Fibroblast of gingiva (primary cell): ENCODE measurements at regions not wholly inside any gene's neighbourhood (a gene's known extent, or its start where the extent isn't known, plus 50 kb on each side); places are given as distances from the start of the nearest gene placed in this dataset.
A peak's percentile ranks its signal among the peaks of the same experiment; 100 is the strongest.
"Not testable (repeated sequence)": the region's sequence is repeated elsewhere in the genome, so short reads cannot be mapped to it uniquely, and the experiment has no call there.

Source experiments
- DNase-seq: peaks from one replicate; pipeline ENCODE4 v3.0.0-alpha.2; 2011; ENCODE audit warnings: low read depth

DNA sequence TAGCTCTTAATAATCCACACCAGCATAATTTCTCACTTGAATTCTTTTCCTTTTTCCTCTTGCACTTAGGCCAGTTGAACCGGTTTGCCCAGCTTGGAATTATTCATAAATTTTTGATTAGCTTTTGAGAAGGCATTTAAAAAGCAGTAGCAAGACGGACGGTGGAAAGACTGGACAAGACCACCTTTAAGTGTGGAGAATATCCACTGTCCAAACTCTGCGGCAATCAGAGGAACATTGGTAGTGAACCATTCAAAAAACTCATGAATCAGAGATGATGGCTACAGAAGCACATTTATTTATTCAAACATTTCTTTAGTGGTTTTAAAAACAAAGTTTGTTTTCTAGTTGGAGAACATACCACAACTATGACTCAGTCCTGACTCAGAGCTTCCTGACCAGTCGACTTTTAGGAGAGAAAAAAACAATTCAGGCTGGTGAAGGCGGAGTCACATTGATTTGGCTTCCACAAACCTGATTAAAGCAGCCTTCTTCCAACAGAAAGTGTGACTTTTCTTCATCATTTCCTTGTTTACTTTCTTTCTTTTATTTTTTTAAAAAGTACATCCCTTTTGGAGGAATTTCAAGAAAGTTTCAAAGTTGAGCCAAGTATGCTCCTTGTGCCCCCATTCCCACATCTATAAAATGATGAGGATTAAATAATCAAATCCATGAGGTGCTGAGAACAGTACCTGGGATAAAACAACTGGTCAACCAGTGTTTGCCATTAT lies 128.8 kb downstream of the ADSS2 start:
- DNase-seq, result peak; percentile 94

DNA sequence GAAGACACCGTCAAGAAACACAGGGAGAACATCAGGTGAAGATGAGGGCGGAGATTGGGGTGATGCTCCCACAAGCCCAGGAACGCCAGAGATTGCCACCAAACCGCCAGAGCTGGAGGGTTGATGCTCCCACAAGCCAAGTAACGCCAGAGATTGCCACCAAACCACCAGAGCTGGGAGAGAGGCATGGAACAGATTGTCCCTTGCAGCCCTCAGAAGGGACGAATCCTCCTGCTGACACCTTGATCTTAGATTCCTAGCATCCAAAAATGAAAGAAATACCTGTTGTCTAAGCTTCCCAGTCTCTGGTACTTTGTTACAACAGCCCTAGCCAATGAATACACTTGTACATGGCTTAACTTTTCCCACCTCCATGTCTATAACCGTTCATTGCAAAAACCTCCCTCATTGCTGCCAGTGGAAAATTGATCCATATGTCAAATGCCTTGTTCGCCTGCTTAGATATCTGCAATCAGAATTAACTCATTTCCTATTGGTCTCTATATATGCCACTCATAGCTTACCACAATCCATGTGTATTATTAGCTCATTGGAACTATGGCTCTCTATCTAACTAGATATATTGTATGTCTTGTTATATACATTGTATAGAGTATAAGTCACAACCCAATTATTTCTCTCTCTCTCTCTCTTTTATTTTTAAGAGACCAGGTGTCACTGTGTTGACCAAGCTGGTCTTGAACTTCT lies 127.4 kb downstream of the ADSS2 start:
- no peak for DNase-seq

DNA sequence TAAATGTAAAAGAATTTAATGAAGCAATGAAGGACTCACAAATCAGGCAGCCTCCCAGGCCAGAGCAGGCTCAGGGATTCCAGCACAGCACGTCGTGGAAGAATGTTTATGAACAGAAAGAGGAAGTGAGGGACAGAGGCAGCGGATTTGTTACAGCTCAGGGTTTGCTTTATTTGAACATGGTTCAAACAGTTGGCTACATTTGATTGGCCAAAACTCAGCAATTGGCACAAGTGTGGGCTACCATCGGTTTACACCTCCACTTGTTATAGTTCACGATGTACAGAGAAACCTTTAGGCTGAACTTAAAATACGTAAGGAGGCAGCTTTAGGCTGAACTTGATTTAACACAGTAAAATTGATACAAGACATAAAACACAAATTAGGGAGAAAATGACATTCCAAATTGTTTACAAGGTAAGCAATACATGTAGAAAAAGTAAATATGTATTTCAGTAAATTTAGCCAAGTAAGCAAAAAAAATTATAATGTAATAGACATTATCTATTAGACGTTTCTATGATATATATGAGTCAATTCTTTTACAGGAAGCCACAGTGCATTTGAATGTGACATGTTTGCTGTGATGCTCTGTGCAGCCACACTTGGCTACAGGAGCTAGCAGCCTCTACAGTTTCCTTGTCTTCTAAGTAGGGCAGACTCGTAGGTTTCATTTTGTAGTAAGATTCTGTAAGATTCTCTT lies 126.5 kb downstream of the ADSS2 start:
- DNase-seq, result no peak

DNA sequence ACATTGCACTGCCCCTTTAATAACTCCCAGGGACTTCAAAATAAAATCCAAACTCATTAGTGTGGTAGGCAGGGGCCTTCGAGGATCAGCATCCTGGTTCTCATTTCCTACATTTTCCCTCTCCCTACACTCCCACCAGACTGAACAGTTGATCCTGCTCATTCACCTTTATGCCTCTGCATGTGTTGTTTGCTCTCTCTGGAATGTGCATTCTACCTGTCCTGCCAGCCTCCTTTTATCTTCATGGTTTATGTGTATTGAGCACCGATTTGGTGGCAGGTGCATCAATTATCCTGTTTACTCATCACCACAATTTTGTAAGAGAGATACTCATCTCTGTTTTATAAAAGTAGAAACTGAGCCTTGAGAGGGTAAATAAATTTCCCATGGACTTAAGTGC lies 125.0 kb downstream of the ADSS2 start:
- DNase-seq, result no peak

DNA sequence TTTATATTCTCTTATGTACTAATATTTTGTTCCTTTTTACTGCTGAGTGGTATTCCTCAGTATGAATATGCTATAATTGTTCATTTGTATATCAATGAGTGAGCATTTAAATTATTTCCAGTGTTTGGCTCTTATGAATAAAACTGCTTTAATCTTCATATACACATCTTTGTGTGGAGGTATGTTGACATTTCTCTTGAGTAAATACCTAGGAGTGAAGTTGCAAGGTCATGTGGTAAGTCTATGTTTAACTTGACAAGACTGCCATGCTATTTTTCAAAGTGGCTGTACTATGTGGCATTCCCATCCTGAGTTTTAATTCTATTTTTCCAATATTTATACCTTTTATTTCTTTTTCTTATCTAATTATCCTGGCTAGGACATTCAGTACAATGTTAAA lies 124.2 kb downstream of the ADSS2 start:
- DNase-seq, result no peak

DNA sequence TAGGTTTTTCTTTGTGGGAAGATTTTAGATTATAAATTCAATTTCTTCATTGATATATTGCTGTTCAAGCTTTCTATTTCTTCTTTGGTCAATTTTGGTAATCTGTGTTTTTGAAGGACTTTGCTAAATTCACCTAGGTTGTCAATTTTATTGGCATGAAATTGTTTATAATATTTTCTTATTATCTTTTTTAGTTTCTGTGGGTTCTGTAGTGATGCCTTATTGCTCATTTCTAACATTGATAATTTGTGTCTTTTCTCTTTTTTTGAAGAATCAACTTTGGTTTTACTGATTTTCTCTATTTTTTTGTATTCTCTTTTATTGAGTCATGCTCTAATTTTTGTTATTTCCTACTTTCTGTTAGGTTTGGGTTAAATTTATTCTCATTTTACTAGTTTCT lies 123.2 kb downstream of the ADSS2 start:
- no peak for DNase-seq

DNA sequence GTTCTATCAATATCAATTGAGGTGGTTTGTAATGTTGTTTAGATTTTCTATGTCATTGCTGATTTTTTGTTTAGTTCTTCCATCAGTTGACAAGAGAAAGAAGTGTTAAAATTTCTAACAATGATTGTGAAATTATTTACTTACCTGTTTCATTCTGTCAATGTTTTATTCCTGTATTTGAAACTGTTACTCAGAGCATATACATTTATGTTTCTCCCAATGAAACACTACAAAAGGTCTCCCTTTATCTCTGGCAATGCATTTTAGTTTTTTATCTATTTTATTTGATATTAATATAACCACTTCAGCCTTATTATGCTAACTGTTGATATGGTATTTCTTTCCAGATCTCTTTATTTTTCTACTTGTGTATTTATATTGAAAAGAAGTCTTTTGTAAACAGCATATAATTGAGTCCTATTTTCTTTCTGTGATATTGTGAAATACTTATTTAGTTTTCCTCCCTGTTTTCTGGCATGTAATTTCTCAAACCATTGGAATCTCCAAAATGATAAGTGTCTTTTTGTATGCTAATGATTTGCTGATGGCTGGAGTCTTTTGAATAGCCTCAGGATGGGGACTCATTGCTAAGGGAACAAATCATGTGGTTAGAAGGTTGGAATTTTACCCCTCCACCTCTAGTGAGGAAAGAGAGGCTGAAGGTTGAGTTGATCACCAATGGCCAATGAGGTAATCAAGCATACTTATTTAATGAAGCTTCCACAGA lies 122.0 kb downstream of the ADSS2 start:
- peak; percentile 19 for DNase-seq

DNA sequence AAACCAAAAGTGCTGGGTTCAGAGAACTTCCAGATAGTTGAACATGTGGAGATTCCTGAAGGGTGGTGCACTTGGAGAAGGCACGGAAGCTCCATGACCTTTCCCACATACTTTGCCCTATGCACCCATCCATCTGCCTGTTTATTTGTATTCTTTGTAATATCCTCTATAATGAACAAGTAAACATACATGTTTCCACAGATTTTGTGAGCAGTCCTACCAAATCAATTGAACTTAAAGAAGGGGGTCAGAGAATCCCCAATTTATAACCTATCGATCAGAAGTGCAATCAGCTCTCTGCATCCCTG lies 121.4 kb downstream of the ADSS2 start:
- DNase-seq, result no peak

DNA sequence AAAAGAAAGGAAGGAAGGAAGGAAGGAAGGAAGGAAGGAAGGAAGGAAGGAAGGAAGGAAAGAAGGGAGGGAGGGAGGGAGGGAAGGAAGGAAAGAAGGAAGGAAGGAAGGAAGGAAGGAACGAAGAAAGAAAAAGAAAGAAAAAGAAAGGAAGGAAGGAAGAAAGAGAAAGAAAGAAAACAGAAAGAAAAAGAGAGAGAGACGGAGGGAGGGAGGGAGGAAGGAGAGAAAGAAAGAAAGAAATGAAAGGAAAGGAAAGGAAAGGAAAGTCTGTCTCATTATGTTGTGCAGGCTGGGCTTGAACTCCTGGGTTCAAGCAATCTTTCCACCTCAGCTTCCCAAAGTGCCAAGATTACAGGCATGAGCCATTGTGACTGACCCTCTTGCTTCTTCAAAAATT lies 118.9 kb downstream of the ADSS2 start:
- DNase-seq, result not testable (repeated sequence)

DNA sequence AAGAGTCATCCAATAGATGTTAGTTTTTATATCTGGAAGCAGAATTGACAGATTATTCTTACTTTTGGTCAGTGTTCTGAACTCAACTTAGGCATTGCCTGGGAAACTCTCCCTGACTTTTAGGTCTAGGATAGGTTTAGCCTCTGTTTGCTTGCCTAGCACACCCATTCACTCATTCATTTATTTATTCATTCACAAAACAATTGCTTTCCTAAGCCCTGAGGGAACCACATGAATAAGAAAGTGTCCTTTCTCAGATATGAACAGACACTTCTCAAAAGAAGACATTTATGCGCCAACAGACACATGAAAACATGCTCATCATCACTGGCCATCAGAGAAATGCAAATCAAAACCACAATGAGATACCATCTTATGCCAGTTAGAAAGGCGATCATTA lies 117.4 kb downstream of the ADSS2 start:
- DNase-seq, result not testable (repeated sequence)

DNA sequence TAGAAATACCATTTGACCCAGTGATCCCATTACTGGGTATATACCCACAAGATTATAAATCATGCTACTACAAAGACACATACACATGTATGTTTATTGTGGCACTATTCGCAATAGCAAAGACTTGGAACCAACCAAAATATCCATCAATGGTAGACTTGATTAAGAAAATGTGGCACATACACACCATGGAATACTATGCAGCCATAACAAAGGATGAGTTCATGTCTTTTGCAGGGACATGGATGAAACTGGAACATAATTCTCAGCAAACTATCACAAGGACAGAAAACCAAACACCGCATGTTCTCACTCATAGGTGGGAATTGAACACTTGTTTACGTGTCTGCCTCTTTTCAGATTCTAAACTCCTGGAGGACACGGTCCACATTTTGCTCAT lies 116.9 kb downstream of the ADSS2 start:
- DNase-seq, result not testable (repeated sequence)

DNA sequence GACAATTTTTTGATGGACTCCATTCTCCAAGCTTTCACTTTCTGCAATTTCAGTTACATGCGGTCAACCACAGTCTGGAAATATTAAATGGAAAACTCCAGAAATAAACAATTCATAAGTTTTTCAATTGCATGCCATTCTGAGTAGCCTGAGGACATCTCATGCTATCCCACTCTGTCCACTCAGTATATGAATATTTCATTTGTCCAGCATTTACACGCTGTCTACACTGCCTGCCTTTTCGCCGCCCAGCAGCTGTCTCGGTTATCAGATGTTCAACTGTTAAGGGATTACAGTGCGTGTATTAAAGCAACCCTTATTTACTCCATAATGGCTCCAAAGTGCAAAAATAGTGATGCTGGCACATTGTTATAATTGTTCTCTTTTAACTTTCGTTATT lies 116.3 kb downstream of the ADSS2 start:
- no peak for DNase-seq

DNA sequence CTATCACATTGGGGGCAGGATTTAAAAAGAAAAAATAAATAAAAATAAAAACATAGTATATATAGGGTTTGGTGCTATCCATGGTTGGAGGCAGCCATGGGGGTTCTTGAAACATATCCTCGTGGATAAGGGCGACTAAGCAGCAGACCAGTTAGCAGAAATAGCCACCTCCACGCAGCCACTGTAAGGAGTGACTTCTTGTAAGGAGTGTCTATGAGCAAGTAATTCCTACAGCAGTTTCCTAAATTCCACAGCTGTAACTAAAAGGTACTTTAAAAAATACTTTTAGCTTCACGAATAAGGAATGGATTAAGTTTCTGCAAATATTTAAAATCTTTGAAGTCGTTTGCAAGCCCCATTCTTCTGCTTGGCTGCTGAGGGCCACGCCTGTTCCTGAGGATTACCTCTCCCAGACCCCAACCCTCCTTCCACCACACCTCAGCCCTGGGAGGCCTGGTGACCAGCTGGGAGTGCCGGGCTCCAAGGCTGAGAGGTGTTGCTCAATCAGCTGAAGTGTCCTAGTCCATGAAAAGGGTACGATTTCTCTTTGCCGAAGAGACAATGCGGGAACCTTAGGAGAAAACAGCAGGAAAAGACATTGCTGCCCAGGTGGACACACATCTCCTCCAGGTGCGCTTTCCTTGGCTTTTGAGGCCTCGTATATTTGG lies 115.3 kb downstream of the ADSS2 start:
- no peak for DNase-seq

DNA sequence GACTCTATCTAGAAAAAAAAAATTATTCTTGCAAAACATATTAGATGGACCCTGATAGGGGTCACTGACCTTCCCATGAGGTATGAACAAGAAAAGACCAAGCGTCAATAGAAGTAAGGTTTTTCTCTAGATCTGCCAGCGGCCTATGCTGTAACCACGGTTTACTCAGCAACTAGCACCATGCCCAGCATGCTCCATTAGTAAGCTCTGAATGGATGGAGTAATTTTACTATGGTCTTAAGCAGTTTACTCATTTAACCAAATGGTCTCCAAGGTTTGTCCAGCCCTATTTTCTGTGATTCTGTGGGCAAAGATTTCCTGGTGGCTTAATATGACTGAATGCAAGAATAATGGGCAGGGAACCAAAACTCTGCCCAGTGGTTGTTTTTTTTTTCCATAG lies 113.9 kb downstream of the ADSS2 start:
- no peak for DNase-seq

DNA sequence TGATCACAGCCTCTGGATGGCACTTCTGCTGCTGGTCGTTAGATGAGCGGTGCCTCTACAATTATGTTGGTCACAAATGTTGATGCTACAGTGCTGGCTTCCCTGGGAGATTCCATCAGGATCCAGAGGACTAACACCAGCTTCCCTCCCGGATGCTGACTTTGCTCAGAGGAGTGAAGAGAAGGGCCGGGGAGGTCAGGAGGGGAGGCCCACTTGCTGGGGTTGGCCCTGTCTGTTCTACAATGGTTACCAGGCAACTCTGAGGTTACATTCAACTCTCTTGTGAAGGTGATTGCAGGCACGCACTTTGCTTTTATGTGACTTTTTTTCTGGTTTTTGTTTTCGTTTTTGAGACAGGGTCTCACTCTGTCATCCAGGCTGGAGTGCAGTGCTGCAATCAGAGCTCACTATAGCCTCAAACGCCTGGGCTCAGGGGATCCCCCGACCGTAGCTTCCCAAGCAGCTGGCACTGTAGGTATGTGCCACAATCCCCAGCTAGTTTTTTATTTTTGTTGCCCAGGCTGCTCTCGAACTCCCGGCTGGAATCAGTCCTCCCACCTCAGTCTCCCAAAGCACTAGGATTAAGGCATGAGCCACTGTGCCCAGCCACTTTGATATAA lies 112.5 kb downstream of the ADSS2 start:
- DNase-seq, result no peak

DNA sequence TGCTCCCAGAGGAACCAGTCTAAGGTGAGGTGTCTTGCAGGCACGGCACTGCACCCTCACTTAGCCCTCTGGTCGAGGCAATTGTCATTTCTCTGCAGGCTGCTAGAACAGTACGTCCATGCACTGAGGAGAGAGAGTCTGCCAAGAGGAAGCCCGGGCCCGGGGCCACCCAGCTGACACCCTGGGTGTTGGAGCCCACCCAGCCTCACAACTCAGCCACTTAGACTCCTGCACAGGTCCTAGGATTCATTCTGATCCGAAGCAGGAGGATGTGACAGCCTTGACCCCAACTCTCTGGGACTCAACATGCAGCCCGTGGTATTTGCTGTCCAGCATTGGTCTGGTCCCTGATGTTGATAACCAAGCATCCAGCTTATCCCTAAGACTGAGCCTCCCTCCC lies 111.9 kb downstream of the ADSS2 start:
- no peak for DNase-seq

DNA sequence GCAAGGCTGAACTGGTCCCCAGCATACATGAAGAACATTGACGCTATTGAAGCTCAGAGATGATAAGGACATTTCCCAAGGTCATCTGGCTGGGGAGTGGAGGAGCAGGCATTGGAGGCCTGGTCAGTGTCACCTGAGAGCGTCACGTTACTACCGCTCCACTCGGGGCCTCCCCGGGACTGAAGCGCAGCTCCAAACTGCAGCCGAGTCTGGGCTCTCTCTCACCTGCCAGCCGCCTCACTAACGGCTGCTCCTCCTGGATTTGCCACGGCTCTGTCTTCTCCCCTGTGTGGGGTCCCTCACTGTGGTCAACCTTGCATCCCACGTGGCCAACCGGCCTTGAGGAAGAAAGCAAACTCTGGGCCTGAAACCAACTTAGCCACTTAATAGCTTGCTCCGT lies 111.3 kb downstream of the ADSS2 start:
- no peak for DNase-seq

DNA sequence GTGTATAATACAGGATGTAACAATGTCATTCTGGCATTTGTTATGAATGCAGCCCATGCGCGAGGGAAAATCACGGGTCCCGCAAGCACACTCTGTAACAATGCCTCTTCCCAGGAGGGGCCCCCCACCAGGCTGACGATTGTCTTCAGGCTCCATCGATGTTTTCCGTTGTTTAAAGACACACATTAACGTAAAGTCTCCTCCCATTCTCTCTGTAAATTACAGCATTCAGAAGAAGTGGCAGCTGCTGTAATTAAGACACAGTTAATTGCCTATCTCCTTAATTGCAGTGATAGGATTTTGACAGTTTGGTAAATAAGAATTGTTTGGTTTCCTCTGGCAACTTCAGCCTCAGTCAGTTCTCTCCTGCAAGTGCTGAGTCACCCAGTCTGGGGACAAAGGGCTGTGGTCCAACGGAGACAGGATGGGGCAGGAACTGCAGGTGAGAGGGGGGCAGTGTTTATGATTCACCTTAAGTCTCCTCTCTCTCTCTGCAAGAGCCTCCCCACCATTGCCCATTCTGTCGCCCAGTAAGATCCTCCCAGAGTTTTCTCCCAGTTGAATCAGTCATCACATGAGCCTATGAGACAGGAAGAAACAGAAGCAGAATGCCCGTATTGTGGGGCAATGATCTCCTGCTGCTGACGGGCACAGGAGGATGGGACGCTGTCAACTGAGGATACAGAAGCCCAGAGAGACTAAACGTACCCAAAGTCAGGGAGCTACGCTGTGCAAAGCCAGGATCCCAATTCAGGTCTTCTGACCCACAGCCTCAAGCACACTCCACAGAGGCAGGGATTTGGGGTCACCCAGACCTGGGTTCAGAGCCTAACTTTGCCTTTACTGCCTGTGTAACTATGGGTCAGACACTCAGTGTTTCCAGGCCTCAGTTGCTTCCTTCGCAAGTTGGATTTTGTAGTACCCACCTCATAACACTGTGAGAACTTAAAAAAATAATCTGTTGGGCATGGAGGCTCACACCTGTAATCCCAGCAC lies 110.0 kb downstream of the ADSS2 start:
- peak; percentile 26 for DNase-seq

DNA sequence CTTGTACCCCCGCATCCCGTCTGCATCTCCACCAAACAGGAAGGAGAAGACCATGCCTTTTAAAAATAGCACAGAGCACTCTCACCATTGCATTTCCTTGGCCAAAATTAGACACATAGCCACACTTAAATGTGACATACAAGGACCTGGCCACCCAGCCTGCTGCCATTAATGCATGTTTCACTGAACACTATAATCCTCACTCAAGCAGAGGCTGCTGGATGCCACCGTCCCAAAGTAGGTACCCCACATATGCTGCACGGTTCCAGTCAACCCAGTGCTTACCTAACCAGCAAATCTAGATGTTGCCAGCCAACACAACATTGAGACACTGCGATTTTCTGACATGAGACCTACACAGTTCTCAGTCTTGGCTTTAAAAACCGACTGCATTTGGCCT lies 107.7 kb downstream of the ADSS2 start:
- no peak for DNase-seq

DNA sequence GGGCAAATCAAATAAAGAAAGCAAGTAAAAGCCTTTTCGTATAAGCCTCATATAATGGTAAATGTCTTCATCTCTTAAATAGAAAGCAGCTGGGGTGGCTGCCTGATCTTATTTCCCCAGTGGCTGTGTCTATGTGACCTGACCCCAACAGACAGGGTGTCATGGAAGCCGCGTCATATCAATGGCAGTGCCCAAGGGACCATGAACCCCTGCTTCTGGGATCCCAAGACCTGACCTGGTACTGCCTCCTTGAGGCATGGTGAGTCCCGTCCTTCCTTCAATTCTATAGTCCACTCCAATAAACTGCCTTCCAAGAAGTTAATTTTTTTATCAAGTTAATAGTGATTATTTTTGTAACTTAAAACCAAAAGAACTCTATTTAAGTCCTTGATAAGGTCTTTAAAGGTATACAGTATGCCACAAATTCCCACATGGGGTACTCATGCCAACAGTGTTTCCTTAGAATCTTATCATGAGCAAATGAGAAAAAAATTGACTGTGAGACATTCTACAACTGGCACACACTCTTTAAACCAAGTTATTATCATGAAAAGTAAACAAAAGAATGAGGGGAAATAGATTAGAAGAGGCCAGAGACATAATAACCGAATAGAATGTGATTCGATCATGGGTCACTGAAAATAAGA lies 104.6 kb downstream of the ADSS2 start:
- no peak for DNase-seq
